CMK (cell line): ENCODE measurements at regions not wholly inside any gene's neighbourhood (a gene's known extent, or its start where the extent isn't known, plus 50 kb on each side); places are given as distances from the start of the nearest gene placed in this dataset.

ENCODE experiments used
- DNase-seq: peaks from one replicate; pipeline ENCODE4 v3.0.0-alpha.2; 2010; ENCODE audit warnings: low read depth

DNA sequence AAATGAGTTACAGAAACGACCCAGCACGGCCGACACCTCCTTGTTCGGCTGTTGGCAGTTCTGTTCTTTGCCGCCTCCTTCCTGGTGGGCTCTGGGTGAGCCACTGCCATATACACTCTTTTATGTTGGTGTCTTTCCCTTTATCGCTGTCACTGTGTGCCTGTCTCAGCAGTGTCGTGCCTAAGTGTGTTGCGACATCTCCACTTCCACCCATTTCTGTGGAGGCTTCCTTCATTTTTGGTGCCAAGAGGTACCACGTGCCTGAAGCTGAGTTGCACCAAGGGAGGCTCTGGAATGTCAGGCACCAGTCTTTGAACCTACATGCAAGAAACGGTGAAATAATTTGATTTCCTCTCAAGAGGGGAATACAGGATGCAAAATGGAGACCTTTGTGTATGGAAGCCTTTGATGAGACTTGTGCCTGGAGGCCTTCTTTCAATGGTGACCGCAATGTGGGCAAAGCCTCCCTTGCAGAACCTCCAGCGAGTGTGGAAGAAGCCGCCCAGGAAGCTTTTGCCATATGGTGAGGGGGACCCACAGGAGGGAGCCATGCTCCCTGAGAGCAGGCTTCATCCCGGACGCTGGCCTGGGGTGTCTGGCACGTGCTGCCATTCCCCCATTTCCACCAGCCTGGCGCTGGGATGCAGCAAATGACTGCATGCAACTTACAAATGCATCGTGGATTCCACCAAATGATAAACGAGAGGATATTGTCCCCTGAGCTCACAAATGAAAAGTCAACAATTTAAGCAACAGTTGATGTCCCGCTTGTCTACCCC, 136.2 kb downstream of the TEX29 start:
- DNase-seq, result no peak

DNA sequence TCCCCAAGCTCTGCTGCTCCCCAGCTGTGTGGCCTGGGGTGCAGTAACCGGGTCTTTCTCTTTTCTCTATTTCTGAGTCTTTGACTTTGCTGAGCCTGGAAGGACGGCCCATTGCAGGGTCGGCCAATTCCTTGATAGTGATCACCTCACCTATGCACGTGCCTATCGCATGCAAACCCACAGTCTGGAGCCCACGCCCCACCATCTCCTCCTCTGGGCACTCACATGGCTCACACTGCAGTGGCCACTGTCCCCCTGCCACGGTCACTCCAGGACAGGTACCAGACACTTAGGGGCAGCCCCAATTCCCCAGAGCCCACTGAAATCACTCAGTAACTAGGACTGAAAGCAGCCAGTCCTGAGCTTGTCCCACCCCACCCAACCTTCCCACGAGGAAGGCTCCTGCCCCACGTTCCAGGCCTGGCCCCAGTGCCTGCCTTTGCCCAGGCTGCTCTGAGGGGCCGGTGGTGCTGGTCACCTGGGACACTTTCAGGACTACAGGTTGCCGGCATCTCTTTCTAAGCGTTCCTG, 137.6 kb downstream of the TEX29 start:
- DNase-seq, result no peak

DNA sequence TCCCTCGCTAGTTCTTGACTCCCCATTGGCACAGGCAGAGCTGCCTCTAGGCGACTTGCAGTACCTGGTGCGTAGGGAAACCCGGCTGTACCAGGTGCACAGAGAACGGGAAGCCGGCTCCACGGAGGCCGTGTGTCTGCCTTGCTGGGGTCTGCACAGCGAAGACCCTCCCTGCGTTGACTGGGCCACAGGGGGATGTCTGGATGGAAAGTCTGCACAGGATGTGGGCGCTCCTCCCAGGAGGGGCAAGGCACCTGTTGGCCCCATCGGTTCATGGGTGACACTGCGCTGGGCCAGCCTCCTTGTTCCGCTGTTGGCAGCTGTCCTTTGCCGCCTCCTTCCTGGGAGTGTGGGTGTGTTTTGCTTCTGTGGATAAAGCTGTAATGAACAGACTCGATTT, 138.3 kb downstream of the TEX29 start:
- no peak for DNase-seq

DNA sequence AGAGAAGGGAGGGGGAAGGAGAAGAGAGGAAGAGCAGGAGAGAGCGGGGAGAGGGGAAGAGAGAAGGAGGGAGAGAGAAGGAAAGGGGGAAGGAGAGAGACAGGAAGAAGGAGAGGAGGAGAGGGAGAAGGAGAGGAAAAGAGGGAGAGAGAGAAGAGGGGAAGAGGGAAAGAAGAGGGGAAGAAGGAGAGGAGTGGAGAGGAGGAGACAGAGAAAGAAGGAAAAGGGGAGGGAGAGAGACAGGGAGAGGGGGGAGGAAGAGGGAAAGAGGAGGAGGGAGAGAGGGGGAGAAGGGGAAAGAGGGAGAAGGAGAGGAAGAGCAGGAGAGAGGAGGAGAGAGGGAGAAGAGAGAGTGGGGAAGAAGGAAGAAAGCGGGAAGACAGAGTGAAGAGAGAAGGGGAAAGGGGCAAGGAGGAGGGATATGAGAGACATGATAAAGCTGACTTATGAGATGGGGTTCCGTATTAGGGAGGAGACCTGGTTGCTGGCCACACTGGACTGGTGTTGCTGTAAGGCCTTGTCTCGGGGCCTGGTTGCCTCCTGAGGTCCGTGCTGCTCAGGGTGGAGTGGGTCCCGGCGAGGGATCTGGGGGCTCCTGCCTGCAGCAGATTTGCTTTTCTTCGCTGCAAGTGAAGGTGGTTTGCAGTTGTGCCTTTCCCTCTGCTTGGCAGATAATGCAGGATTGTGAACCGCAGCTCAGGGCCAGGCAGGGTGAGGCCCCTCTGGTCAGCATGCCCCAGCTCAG, 139.5 kb downstream of the TEX29 start:
- no peak for DNase-seq

DNA sequence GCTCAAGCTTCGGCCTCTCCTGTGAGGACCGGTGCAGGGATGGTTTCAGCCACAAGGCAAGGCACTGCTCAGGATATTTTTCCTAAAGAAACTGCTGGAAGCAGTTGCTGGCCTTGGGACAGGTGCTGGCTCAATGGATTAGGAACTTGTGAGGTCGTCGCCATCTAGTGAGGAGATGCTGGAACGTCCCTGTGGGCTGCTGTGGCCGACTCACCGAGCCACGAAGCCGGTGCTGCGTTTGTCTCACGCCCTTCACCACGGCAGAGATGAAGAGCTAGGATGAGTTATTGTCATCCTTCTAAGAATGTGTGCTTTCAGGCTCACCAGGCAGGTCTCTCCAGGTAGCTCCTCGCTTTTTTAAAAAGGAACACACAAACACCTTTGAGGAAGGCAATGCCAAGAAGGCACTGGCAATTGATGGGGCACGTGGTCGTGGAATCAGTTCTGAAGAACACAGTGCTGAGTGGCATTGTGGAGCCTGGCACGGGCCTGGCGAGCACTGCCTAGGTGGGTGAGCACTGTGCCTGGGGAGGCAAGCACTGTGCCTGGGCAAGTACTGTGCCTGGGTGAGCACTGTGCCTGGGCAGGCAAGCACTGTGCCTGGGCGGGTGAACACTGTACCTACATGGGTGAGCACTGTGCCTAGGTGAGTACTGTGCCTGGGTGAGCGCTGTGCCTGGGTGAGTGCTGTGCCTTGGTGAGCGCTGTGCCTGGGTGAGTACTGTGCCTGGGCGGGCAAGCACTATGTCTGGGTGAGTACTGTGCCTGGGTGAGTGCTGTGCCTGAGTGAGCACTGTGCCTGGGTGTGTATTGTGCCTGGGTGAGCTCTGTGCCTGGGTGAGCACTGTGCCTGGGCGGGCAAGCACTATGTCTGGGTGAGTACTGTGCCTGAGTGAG, 140.4 kb downstream of the TEX29 start:
- DNase-seq, result no peak

DNA sequence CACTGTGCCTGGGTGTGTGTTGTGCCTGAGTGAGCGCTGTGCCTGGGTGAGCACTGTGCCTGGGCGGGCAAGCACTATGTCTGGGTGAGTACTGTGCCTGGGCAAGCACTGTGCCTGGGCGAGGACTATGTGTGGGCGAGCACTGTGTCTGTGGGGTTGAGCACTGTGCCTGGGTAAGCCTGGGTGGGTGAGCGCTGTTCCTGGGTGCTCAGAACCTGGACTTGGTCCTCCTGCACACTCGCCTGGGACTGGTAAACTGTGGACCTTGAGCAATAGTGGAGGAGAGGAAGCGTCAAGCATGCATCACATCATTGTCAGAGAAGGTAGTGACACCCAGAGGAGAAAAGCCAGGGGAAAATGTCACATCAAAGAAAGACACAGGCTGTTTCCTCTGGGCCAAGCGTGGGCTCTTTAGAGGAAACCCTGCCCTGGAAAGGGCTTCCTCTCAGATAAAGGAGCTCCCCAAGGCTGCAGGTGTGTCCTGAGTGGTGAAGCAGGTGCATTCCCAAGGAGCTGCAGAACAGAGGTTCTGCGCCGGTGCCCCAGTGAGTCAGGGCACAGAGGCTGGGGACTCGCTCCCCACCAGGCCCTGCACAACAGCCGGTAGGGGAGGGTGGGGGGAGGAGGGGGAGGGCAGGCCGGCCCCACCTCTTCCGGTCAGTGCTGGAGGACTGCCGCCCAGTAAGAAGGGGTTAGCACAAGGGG, 141.2 kb downstream of the TEX29 start:
- DNase-seq, result no peak

- DNase-seq, result no peak
These were observed 141.9 kb downstream of the TEX29 start for GRCh38 chr13:111462221-111462764.

GRCh38 chr13:111462944-111463343, 142.5 kb downstream of the TEX29 start:
- no peak for DNase-seq

- no peak for DNase-seq
These were observed 146.9 kb downstream of the TEX29 start for GRCh38 chr13:111467111-111467890.

GRCh38 chr13:111468037-111468959, 147.9 kb downstream of the TEX29 start:
- no peak for DNase-seq

GRCh38 chr13:111469450-111469849, 149.0 kb downstream of the TEX29 start:
- DNase-seq, result no peak

GRCh38 chr13:111469916-111470506, 149.6 kb downstream of the TEX29 start:
- no peak for DNase-seq

DNA sequence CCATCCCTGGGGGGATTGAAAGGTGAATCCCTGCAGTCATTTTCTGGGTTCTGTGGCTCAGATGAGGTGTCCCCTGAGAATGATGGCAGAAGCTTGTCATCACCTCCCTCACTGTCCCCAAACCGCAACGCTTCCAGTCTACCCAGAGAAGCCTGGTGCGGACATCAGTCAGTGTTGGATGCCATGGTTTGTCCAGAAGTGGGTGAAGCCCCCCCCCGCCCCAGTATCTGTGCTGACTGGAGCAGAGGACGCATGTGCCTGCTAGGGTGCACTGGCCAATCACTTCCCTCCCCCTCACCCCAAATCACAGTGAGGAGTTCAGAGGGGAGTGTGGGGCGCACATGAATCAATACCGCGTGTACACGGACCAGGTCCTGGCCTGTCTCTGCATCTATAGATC, 150.5 kb downstream of the TEX29 start:
- DNase-seq, result no peak

- DNase-seq, result no peak
These were observed 151.6 kb downstream of the TEX29 start for GRCh38 chr13:111472083-111472482.

DNA sequence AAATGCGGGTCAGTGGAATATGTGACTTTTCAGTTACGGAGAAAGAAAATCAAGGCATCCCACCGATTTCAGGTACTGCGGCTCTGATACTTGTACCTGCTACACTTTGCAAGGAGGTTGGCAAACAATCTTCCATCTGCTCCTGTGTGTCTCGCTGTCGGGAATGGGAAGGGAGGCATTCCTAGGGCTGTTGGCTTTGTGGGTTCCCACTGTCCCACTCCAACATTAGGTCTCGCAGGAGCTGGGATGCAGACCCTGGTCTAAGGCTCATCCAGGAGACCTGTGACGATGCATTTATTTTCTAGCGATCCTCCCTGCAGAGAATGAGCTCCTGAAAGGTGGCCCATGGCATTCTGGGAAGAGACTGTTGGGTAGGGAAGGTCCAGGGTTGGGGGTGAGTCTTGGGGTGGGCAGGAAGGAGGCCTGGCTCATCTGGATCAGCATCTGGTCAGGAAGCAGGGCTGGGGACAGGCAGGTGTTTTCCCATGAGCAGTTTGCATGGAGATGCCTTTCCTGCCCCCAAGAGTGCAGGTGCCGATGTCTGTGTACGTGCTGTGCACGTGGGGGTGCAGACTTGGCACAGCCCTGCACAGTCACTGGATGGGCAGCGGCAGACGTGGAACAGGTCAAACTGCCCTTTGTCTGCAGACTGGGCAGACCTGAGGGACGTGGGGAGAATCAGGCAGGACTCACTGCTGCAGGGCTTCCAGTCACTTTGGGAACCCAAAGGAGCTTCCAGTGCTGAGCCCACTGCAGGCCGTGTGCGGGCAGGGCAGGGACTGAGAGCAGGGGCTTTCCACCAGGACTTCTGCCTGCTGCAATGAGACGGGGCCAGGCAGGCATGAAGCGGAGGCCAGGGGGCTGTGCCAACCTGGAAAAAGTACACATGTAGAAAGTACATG, 152.4 kb downstream of the TEX29 start:
- DNase-seq, result no peak

DNA sequence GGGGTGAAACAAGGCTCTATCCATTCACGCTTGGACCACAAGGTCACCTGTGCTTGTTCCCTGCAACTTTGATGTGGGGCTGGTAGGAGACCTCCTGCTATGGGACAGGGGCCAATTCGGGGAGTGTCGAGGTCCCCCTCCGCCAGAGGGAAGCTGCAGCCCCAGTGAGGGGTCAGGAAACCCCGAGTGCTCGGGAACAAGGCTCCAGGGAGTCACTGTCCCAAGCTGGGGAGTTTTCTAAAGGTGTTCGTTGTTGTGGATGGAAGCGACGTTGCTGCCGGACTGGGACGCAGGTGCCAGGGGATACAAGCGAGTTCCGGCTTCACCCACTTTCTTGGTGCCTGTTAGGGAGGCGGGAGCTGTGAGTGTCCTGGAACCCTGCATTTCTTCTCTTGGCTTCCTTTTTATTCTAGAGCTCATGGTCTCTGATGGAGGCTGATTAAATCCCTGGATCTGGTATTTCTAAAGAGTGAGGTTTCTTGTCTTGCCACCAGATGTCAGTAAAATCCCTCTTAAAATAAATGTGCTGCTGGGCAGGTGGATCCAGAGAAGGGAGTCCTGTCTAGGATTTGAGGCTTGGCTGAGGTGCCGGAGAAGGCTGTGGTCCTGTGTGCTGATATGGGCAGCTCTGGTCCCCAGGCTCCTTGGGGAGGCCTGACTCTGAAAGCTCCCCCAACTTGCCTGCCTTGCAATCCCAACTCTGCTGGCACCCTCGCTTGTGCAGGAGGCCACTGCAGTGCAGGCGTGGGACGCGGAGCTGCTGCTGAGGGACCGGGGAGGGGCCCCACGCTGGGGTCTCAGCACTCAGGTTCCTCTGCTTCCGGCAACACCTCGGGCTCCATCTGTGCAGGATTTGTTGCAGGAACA, 153.9 kb downstream of the TEX29 start:
- no peak for DNase-seq

GRCh38 chr13:111475488-111475887, 155.0 kb downstream of the TEX29 start:
- no peak for DNase-seq
